GM21515 (cell line): ENCODE measurements at regions not wholly inside any gene's neighbourhood (a gene's known extent, or its start where the extent isn't known, plus 50 kb on each side); places are given as distances from the start of the nearest gene placed in this dataset.
"Not testable (repeated sequence)": the region's sequence is repeated elsewhere in the genome, so short reads cannot be mapped to it uniquely, and the experiment has no call there.

Experiments
- ATAC-seq: cut with Tn5 transposase; IDR thresholded peaks from one replicate; pipeline ENCODE4 v1.9.1; 2021; ENCODE audit not compliant: unreplicated experiment

DNA sequence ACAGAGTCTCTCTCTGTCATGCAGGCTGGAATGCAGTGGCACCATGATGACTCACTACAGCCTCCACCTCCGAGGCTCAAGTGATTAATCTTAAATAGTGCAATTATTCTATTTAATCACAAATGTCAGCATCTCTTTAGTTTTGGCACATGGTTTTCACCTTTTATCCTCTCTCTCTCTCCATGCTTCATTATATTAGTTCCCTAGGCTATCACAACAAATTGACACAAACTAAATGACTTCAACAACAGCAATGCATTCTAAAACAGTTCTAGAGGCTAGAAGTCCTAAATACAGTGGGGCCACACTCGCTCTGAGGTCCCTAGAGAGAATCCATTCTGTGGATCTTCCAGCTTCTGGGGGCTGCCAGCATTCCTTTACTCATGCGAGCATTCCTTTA is 178.2 kb upstream of the ZNG1F start:
- ATAC-seq, result not testable (repeated sequence)

GRCh38 chr9:41361790-41362189 is 172.7 kb upstream of the ZNG1F start:
- ATAC-seq, result not testable (repeated sequence)

DNA sequence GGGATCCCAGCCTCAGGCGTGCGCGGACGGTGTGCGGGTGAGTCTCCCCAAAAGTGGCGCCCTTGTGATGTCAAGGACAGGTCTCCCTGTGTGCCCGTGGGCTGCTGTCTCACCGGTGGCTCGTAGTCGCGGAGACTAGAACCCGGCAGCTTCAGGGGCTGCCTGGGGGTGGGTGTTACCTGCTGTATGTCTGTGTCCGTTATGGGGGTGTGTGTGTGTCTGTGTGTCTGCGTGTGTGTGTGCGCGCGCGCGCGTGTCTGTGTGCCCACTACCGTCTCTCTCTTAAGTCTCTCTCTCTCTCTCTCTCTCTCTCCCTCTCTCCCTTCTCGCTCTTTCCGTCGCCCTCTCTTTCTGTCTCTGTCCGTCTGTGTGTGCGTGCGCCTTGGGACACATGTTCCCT is 170.0 kb upstream of the ZNG1F start:
- ATAC-seq, result peak; percentile 66

DNA sequence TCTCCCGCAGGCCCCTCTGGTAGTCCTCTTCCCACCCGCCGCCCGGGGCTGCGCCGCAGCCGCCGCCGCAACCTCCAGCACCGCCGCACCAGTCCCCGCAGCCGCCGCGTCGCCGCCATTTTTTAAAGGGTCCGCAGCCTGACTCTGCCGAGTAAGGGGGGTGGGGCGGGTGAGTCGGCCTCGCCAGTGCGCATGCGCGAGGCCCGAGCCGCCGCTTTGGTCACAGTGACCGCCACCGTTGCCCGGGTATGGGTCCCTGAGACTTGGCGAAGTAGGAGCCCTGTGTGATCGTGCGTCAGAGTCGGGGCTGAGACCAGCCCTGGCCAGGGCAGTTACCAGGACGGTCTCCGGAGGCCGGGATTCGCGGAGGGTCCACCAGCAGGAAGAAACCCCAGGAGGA is 169.6 kb upstream of the ZNG1F start:
- ATAC-seq, result not testable (repeated sequence)

- ATAC-seq, result not testable (repeated sequence)
Measured at GRCh38 chr9:41357918-41358404, 168.8 kb upstream of the ZNG1F start.

DNA sequence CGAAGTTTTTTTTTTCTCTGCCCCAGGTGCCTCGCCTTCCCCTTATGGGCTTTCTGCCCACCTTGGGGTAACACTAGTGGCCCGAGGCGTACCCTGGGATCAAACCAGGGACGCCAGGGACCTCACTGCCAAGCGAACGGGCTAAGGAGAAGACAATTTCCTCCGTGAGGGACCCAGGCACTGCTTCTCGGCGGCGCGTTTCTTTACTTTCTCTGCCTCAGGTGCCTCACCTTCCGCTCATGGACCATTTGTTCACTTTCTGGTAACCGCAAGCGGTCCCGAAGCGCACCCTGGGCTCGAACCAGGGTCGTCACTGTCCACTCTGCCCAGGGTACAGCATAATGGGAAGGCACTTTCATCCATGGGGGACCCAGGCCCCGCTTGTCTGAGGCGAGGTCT is 168.2 kb upstream of the ZNG1F start:
- not testable (repeated sequence) for ATAC-seq

DNA sequence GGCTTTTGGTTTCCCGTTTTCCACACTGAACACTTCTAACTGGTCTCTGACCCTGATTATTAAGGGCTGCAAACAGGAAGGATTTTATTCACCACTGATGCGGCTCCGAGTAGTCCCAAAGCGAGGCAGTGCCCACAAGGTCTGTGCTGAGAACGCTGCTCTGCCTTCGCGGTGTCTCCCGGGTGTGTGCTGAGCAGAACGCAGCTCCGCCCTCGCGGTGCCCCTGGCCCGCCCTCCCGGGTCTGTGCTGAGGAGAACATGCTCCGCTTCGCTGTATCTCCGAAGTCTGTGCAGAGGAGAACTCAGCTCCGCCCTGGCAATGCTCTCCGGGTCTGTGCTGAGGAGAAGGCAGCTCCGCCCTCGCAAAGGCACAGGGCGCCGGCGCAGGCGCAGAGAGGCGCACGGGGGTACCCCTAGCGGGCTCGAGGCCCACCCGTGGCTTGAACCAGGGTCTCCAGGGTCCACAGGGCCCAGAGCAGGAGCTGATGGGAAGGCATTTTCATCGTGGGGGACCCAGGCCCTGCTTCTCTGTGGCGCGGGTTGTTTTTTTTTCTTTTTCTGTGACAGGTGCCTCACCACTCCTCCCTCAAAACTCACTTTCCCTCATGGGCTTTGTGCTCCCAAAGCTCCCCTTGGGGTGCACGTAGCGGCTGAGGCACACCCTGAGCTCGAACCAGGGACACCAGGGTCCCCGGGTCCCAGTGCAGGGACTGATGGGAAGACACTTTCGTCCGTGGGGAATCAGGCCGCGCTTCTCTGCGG is 167.7 kb upstream of the ZNG1F start:
- ATAC-seq, result not testable (repeated sequence)

GRCh38 chr9:41355712-41356450 is 166.8 kb upstream of the ZNG1F start:
- not testable (repeated sequence) for ATAC-seq

GRCh38 chr9:41354978-41355377 is 165.9 kb upstream of the ZNG1F start:
- ATAC-seq, result not testable (repeated sequence)

GRCh38 chr9:41354060-41354934 is 165.2 kb upstream of the ZNG1F start:
- not testable (repeated sequence) for ATAC-seq

DNA sequence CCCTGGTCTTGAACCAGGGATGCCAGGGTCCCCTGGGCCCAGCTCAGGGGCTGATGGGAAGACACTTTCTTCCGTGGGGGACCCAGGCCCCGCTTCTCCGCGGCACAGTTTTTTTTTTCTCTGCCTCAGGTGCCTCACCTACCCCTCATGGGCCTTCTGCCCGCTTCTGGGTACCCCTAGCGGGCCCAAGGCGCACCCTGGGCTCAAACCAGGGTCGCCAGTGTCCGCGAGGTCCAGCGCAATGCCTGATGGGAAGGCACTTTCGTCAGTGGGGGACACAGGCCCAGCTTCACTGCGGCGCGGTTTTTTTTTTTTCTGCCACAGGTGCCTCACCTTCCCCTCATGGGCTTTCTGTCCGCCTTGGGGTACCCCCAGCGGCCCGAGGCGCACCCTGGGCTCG is 163.9 kb upstream of the ZNG1F start:
- ATAC-seq, result not testable (repeated sequence)

DNA sequence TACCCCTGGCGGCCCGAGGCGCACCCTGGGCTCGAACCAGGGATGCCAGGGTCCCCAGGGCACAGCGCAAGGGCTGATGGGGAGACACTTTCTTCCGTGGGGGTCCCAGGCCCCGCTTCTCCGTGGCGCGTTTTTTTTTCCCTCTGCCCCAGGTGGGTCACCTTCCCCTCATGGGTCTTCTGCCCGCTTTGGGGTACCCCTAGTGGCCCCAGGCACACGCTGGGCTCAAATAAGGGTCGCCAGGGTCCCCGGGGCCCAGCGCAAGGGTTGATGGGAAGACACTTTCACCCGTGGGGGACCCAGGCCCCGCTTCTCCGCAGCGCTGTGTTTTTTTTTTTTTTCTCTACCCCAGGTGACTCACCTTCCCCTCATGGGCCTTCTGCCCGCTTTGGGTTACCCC is 163.3 kb upstream of the ZNG1F start:
- not testable (repeated sequence) for ATAC-seq

DNA sequence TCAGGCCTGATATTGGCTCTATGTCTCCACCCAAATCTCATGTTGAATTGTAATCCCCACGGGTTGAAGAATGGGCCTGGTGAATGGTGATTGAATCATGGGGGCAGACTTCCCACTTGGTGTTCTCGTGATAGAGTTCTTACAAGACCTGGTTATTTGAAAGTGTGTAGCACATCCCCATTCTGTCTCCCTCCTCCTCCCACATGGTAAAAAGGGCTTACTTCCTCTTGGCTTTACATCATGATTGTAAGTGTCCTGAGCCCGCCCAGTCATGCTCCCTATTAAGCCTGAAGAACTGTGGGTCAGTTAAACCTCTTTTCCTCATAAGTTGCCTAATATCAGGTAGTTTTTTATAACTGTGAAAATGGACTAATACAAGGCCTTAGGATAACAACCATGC is 158.8 kb upstream of the ZNG1F start:
- ATAC-seq, result not testable (repeated sequence)

DNA sequence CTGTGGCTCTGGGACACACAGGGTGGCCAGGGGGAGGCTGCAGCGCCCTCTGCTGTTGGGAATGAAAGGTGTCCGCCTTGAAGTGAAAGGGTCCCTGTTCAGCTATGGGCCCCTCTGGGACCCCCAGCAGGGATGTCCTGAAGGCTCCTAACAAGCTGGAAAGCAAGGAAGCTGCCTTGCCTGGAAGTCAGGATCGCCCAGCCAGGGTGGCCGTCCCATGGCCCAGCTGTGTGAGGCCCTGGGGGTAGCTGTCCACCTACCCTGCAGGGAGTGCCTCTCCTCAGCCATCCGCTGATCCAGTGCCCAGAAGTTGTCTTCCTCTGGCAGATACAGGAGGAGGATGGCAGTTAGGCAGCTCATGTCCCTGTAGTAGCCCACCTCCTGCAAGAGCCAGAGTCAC is 143.4 kb upstream of the ZNG1F start:
- not testable (repeated sequence) for ATAC-seq

DNA sequence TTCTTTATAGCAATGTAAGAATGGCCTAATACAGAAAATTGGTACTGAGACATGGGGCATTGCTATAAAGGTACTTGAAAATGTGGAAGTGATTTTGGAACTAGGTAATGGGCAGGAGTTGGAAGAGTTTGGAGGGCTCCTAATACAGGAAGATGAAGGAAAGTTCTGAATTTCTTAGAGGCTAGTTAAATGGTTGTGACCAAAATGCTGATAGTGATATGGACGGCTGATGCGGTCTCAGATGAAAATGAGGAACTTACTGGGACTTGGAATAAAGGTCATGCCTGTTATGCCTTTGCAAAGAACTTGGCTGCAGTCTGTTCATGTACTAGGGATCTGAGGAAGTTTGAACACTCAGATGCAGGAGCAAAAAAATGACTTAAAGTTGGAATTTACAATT is 132.2 kb upstream of the ZNG1F start:
- ATAC-seq, result not testable (repeated sequence)

- ATAC-seq, result not testable (repeated sequence)
Measured at GRCh38 chr9:41308953-41309352, 119.8 kb upstream of the ZNG1F start.

GRCh38 chr9:41285744-41286143 is 96.6 kb upstream of the ZNG1F start:
- ATAC-seq, result not testable (repeated sequence)

DNA sequence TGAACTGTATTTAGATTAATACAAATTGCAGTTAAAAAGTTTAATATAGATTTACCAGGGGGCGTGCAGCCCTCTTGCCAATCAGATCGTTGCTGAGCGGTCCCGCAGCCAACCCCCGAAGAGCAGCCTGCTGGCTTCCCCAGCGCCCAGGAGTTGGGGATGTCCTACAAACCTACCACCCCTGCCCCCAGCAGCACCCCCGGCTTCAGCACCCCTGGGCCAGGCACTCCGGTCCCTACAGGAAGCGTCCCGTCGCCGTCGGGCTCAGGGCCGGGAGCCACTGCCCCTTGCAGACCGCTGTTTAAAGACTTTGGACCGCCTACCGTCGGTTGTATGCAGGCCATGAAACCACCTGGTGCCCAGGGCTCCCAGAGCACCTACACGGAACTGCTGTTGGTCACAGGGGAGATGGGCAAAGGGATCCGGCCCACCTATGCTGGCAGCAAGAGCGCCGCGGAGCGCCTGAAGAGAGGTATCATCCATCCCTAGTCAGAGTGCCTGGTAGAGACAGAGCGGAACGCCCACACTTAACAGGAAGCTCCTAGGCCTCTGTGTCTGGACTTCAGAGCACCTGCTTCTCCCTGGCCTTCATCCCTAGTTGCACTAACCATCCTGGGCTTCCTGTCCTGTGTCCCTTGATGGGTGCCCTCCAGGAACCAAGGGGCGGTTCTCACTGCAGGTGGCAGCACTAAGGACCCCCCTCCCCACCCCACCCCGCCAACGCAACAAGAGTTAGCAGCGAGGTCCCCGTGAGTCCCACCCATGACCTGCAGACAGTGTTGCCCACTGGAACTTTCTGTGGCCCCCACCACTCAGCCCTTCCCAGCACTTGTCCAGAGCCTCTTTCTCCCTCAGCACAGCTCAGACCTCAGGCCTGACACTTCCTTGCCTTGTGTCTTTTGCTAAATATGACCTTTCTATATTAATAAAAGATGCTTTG is 91.5 kb upstream of the ZNG1F start:
- not testable (repeated sequence) for ATAC-seq

- not testable (repeated sequence) for ATAC-seq
Measured at GRCh38 chr9:41279437-41279836, 90.3 kb upstream of the ZNG1F start.

DNA sequence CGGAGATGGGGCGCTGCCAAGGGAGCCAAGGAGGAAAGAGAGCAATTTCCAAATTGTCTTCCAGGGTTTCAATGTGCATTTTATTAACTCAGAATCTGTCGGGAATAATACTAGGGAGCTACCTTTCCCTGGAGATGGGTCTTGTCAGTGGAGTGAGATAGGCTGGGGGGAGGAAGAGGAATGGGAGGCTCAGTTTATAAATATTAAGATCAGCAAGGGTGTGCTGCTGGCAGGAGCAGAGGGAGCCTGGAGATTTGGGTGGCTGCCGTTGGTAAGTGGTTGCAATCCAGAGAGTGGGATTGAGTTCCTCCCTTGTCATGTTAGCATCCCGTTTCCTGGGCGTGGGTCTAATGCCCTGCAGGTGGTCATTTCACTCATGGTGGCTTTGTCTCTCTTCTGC is 89.9 kb upstream of the ZNG1F start:
- not testable (repeated sequence) for ATAC-seq
